Stimulated activated CD8-positive, alpha-beta memory T cell treated with anti-CD3 and anti-CD28 coated beads, Interleukin-4, amount 100 ng/mL, for 4 hours (primary cell): ENCODE measurements at regions not wholly inside any gene's neighbourhood (a gene's known extent, or its start where the extent isn't known, plus 50 kb on each side); places are given as distances from the start of the nearest gene placed in this dataset.

Source experiments
- DNase-seq, 2 donors: peaks; one replicate each; pipeline ENCODE4 v3.0.0-alpha.2; 2020; ENCODE audit warnings: low read depth in 2 of 2, low spot score in 1 of 2

GRCh38 chr18:8458546-8459215 is 150.6 kb upstream of the RAB12 start:
- DNase-seq = no peak

GRCh38 chr18:8460748-8461147 is 148.5 kb upstream of the RAB12 start:
- DNase-seq = no peak

- DNase-seq = no peak
These were observed 147.7 kb upstream of the RAB12 start for GRCh38 chr18:8461544-8461943.

- DNase-seq = no peak
These were observed 146.5 kb upstream of the RAB12 start for GRCh38 chr18:8462651-8463185.

- DNase-seq = no peak
These were observed 145.4 kb upstream of the RAB12 start for GRCh38 chr18:8463791-8464190.

GRCh38 chr18:8468191-8468590 is 141.0 kb upstream of the RAB12 start:
- DNase-seq = no peak

GRCh38 chr18:8468921-8469335 is 140.3 kb upstream of the RAB12 start:
- no peak for DNase-seq

- no peak for DNase-seq
These were observed 139.6 kb upstream of the RAB12 start for GRCh38 chr18:8469544-8470130.

- DNase-seq = no peak
These were observed 137.9 kb upstream of the RAB12 start for GRCh38 chr18:8471372-8471771.

GRCh38 chr18:8474661-8475060 is 134.6 kb upstream of the RAB12 start:
- no peak for DNase-seq

GRCh38 chr18:8477615-8478014 is 131.6 kb upstream of the RAB12 start:
- no peak for DNase-seq

GRCh38 chr18:8478166-8478967 is 130.9 kb upstream of the RAB12 start:
- peak in 1 of 2 donors; percentile 13 for DNase-seq

GRCh38 chr18:8478968-8479370 is 130.3 kb upstream of the RAB12 start:
- no peak for DNase-seq

- no peak for DNase-seq
These were observed 129.4 kb upstream of the RAB12 start for GRCh38 chr18:8479789-8480188.

- no peak for DNase-seq
These were observed 128.5 kb upstream of the RAB12 start for GRCh38 chr18:8480506-8481328.

- DNase-seq = no peak
These were observed 124.3 kb upstream of the RAB12 start for GRCh38 chr18:8484951-8485350.

GRCh38 chr18:8489761-8490160 is 119.5 kb upstream of the RAB12 start:
- DNase-seq = no peak

GRCh38 chr18:8491516-8491915 is 117.7 kb upstream of the RAB12 start:
- no peak for DNase-seq

- no peak for DNase-seq
These were observed 116.1 kb upstream of the RAB12 start for GRCh38 chr18:8493141-8493540.

- no peak for DNase-seq
These were observed 113.1 kb upstream of the RAB12 start for GRCh38 chr18:8496186-8496585.

GRCh38 chr18:8498905-8499304 is 110.3 kb upstream of the RAB12 start:
- no peak for DNase-seq
